HG02981 (cell line): ENCODE measurements at regions not wholly inside any gene's neighbourhood (a gene's known extent, or its start where the extent isn't known, plus 50 kb on each side); places are given as distances from the start of the nearest gene placed in this dataset.

Source experiments
- ATAC-seq: cut with Tn5 transposase; IDR thresholded peaks from one replicate; pipeline ENCODE4 v1.9.1; 2021; ENCODE audit warnings: mild to moderate bottlenecking, moderate library complexity; ENCODE audit not compliant: unreplicated experiment

GRCh38 chr12:4056910-4057845 lies 184.0 kb upstream of the PARP11 start:
- ATAC-seq = no peak

- ATAC-seq = no peak
Observed at GRCh38 chr12:4054630-4055029, 181.4 kb upstream of the PARP11 start.

GRCh38 chr12:4052691-4053090 lies 179.5 kb upstream of the PARP11 start:
- ATAC-seq = no peak

- ATAC-seq = no peak
Observed at GRCh38 chr12:4051596-4051995, 178.4 kb upstream of the PARP11 start.

- ATAC-seq = no peak
Observed at GRCh38 chr12:4050340-4050739, 177.1 kb upstream of the PARP11 start.

GRCh38 chr12:4049298-4050080 lies 176.3 kb upstream of the PARP11 start:
- no peak for ATAC-seq

- ATAC-seq = no peak
Observed at GRCh38 chr12:4047421-4047820, 174.2 kb upstream of the PARP11 start.

- no peak for ATAC-seq
Observed at GRCh38 chr12:4046495-4046840, 173.3 kb upstream of the PARP11 start.

- no peak for ATAC-seq
Observed at GRCh38 chr12:4045786-4046494, 172.7 kb upstream of the PARP11 start.

- no peak for ATAC-seq
Observed at GRCh38 chr12:4044736-4045730, 171.8 kb upstream of the PARP11 start.

GRCh38 chr12:4044101-4044500 lies 170.9 kb upstream of the PARP11 start:
- ATAC-seq = no peak

GRCh38 chr12:4041187-4041885 lies 168.1 kb upstream of the PARP11 start:
- no peak for ATAC-seq

GRCh38 chr12:4039931-4040330 lies 166.7 kb upstream of the PARP11 start:
- no peak for ATAC-seq

- no peak for ATAC-seq
Observed at GRCh38 chr12:4037747-4038312, 164.6 kb upstream of the PARP11 start.

GRCh38 chr12:4036671-4037271 lies 163.6 kb upstream of the PARP11 start:
- ATAC-seq = no peak

GRCh38 chr12:4034921-4035320 lies 161.7 kb upstream of the PARP11 start:
- ATAC-seq = no peak

- no peak for ATAC-seq
Observed at GRCh38 chr12:4032924-4033615, 159.9 kb upstream of the PARP11 start.

GRCh38 chr12:4031703-4032291 lies 158.6 kb upstream of the PARP11 start:
- no peak for ATAC-seq
